WTC11 (cell line): ENCODE measurements at regions not wholly inside any gene's neighbourhood (a gene's known extent, or its start where the extent isn't known, plus 50 kb on each side); places are given as distances from the start of the nearest gene placed in this dataset.

Experiments used
- ATAC-seq: fragments of 200-7000 bp; cut with Tn5 transposase; 2 replicates; pipeline ENCODE4 v1.10.0; 2021; ENCODE audit warnings: mild to moderate bottlenecking, moderate library complexity
- CTCF ChIA-PET: fragments of 300-600 bp; sonication (Branson Sonifier 250); formaldehyde crosslinking; loops from one replicate; lab custom pipeline; 2021; ENCODE audit warnings: antibody characterized with exemption; lab: Charles Lee
- POLR2A ChIA-PET: fragments of 350-600 bp; sonication (Branson Sonifier 250); formaldehyde crosslinking; loops from one replicate; lab custom pipeline; 2021; ENCODE audit warnings: antibody characterized with exemption; lab: Charles Lee
- DNase-seq: peaks from one replicate; pipeline ENCODE4 v3.0.0; 2021; ENCODE audit warnings: low spot score
- H3K27ac Mint-ChIP-seq: 2 replicates; pipeline ENCODE4 v1.8.0; 2021; ENCODE audit warnings: mixed read lengths
- H3K27me3 Mint-ChIP-seq: 2 replicates; pipeline ENCODE4 v1.8.0; 2021; ENCODE audit warnings: low read depth, mild to moderate bottlenecking, moderate library complexity, mixed read lengths
- H3K36me3 Mint-ChIP-seq: 2 replicates; pipeline ENCODE4 v1.8.0; 2021; ENCODE audit warnings: mixed read lengths
- H3K4me1 Mint-ChIP-seq: 2 replicates; pipeline ENCODE4 v1.8.0; 2022; ENCODE audit warnings: mixed read lengths
- H3K4me3 Mint-ChIP-seq: 2 replicates; pipeline ENCODE4 v1.8.0; 2021; ENCODE audit warnings: mild to moderate bottlenecking, moderate library complexity, mixed read lengths
- H3K9me3 Mint-ChIP-seq: 2 replicates; pipeline ENCODE4 v1.8.0; 2021; ENCODE audit warnings: mixed read lengths
- CBFB ChIP-seq: sonication (generic); formaldehyde crosslinking; IDR thresholded peaks from 2 replicates; pipeline ENCODE4 v1.8.1; 2022; ENCODE audit warnings: mild to moderate bottlenecking, low read depth, missing genetic modification reagents
- ELF4 ChIP-seq: sonication (generic); formaldehyde crosslinking; IDR thresholded peaks from 2 replicates; pipeline ENCODE4 v1.8.1; 2022; ENCODE audit warnings: low read depth, mild to moderate bottlenecking, moderate library complexity, missing genetic modification reagents
- ERG ChIP-seq: fragments of 250-450 bp; sonication (Bioruptor Pico); IDR thresholded peaks from 2 replicates; pipeline ENCODE4 v1.8.0; 2021; ENCODE audit warnings: mild to moderate bottlenecking
- ETV6 ChIP-seq: sonication (generic); formaldehyde crosslinking; IDR thresholded peaks from 2 replicates; pipeline ENCODE4 v1.8.1; 2022; ENCODE audit warnings: mild to moderate bottlenecking, missing genetic modification reagents
- FOXP1 ChIP-seq: sonication (generic); formaldehyde crosslinking; IDR thresholded peaks from 2 replicates; pipeline ENCODE4 v1.8.0; 2022; ENCODE audit warnings: missing genetic modification reagents, mild to moderate bottlenecking, moderate library complexity, borderline replicate concordance
- GTF2I ChIP-seq: fragments of 250-450 bp; sonication (Bioruptor Pico); conservative IDR thresholded peaks from 2 replicates; pipeline ENCODE4 v1.4.0; 2021; ENCODE audit warnings: mild to moderate bottlenecking
- JAZF1 ChIP-seq: fragments of 250-450 bp; sonication (Bioruptor Pico); IDR thresholded peaks from 2 replicates; pipeline ENCODE4 v1.9.0; 2021; ENCODE audit warnings: moderate library complexity, mild to moderate bottlenecking, inconsistent platforms
- NFYB ChIP-seq: sonication (generic); formaldehyde crosslinking; conservative IDR thresholded peaks from 2 replicates; pipeline ENCODE4 v1.8.0; 2022; ENCODE audit warnings: low read depth, missing genetic modification reagents
- OVOL2 ChIP-seq: fragments of 250-450 bp; sonication (Bioruptor Pico); IDR thresholded peaks from 2 replicates; pipeline ENCODE4 v1.9.0; 2021; ENCODE audit warnings: mild to moderate bottlenecking, borderline replicate concordance
- RORB ChIP-seq: fragments of 250-450 bp; sonication (Bioruptor Pico); IDR thresholded peaks from 2 replicates; pipeline ENCODE4 v1.9.0; 2021; ENCODE audit warnings: mild to moderate bottlenecking
- TEAD4 ChIP-seq: sonication (generic); formaldehyde crosslinking; IDR thresholded peaks from 2 replicates; pipeline ENCODE4 v1.8.0; 2022; ENCODE audit warnings: mild to moderate bottlenecking, missing genetic modification reagents
- ZBTB21 ChIP-seq: sonication (generic); formaldehyde crosslinking; IDR thresholded peaks from 2 replicates; pipeline ENCODE4 v1.8.1; 2023; ENCODE audit warnings: mild to moderate bottlenecking, missing genetic modification reagents, borderline replicate concordance
- ZBTB43 ChIP-seq: sonication (generic); formaldehyde crosslinking; IDR thresholded peaks from 2 replicates; pipeline ENCODE4 v1.8.1; 2023; ENCODE audit warnings: mild to moderate bottlenecking, missing genetic modification reagents
- ZNF425 ChIP-seq: fragments of 250-450 bp; sonication (Bioruptor Pico); conservative IDR thresholded peaks from 2 replicates; pipeline ENCODE4 v1.9.0; 2021; ENCODE audit warnings: mild to moderate bottlenecking
- ZNF532 ChIP-seq: fragments of 250-450 bp; sonication (Bioruptor Pico); IDR thresholded peaks from 2 replicates; pipeline ENCODE4 v1.9.0; 2021; ENCODE audit warnings: mild to moderate bottlenecking, borderline replicate concordance

- TF ChIP-seq OVOL2 (no peak), ELF4 (CRISPR knock-in tag) (no peak), JAZF1 (CRISPR knock-in tag) (no peak), ZNF532 (no peak), GTF2I (CRISPR knock-in tag) (no peak), ZBTB43 (no peak)
Measured at GRCh38 chr3:117483839-117484238, 774.3 kb downstream of the TUSC7 start (continued).

- Mint-ChIP-seq H3K27me3 (no peaks in the 10 kb centered on the region), H3K27ac (no peak overlapping the region), H3K4me1 (peaks cover 26% of the 10 kb centered on the region), H3K9me3 (no peaks in the 10 kb centered on the region), H3K4me3 (no peak overlapping the region), H3K36me3 (no peaks in the 10 kb centered on the region)
- no peak for TF ChIP-seq FOXP1 (CRISPR knock-in tag)
- no peak for TF ChIP-seq ETV6
- TF ChIP-seq ERG (CRISPR knock-in tag), result no peak
- no peak for TF ChIP-seq ZBTB21 (CRISPR knock-in tag)
- TF ChIP-seq CBFB (CRISPR knock-in tag), result no peak
- TF ChIP-seq ZNF425 (CRISPR knock-in tag), result no peak
- TF ChIP-seq NFYB (CRISPR knock-in tag), result no peak
- no peak for TF ChIP-seq RORB (CRISPR knock-in tag)
- no peak for TF ChIP-seq ZNF532
- no peak for TF ChIP-seq TEAD4 (CRISPR knock-in tag)
- no peak for DNase-seq
- ChIA-PET POLR2A (no interaction called here), CTCF (no interaction called here)
- ATAC-seq, result no peak
Measured at GRCh38 chr3:117485841-117486240, 776.3 kb downstream of the TUSC7 start.
